GM18861 (cell line): ENCODE measurements at regions not wholly inside any gene's neighbourhood (a gene's known extent, or its start where the extent isn't known, plus 50 kb on each side); places are given as distances from the start of the nearest gene placed in this dataset.

ENCODE experiments used
- ATAC-seq: cut with Tn5 transposase; IDR thresholded peaks from one replicate; pipeline ENCODE4 v1.9.1; 2021; ENCODE audit not compliant: unreplicated experiment

DNA sequence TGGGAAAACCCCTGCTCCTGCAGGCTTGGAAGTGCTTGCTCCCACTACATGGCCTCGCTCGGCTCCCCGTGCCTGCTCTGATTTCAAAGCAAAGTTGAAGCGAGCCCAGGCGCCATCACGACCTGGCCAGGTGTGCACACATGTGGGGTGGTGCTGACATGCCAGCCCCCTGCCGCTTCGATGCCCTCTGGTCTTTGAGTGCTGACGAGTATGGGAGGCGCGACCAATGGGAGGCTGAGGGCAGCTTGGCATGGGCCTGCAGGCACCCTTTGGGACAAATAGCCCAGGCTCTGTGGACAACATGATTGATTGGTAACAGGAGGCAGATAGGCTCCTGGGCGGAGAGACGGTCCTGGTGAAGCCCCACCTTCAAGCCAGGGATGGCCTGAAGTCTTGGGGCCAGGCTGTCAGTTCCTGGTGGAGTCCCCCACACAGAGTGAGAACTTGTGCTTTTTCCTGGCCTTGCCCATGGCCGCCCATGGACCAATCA, 252.4 kb upstream of the SEMA3A start:
- ATAC-seq: no peak

DNA sequence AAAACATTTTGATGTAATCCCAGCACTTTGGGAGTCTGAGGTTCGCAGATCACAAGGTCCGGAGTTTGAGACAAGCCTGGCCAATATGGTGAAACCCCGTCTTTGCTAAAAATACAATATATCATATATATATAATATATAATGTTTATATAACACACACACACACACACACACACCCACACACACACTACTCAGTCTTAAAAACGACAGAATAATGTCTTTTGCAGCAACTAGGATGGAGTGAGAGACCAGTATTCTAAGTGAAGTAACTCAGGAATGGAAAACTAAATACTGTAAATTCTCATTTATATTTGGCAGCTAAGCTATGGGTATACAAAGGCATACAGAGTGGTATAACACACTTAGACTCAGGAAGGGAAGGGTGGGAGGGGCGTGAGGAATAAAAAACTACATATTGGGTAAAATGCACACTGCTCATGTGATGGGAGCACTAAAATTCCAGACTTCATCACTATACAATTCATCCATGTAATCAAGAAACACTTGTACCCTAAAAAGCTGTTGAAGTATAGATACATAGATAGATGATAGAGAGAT, 231.2 kb upstream of the SEMA3A start:
- ATAC-seq: no peak

DNA sequence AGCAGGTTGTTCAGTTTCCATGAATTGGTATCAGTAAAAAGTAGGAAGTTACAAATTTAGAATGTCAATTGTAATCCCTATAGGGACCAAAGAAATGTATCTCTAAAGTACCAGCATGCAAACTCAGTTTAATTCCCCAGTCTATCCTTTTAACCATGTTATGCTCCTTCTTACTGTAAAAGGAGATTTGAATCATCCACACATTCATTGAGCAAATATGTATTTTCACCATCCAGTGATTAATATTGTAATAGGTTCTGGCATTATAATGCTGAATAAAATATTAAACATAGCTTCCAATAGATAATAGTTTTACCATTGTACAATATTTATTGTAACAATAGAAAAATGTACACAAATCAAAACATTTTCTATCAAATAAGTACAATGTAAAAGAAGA, 228.2 kb upstream of the SEMA3A start:
- ATAC-seq: no peak

DNA sequence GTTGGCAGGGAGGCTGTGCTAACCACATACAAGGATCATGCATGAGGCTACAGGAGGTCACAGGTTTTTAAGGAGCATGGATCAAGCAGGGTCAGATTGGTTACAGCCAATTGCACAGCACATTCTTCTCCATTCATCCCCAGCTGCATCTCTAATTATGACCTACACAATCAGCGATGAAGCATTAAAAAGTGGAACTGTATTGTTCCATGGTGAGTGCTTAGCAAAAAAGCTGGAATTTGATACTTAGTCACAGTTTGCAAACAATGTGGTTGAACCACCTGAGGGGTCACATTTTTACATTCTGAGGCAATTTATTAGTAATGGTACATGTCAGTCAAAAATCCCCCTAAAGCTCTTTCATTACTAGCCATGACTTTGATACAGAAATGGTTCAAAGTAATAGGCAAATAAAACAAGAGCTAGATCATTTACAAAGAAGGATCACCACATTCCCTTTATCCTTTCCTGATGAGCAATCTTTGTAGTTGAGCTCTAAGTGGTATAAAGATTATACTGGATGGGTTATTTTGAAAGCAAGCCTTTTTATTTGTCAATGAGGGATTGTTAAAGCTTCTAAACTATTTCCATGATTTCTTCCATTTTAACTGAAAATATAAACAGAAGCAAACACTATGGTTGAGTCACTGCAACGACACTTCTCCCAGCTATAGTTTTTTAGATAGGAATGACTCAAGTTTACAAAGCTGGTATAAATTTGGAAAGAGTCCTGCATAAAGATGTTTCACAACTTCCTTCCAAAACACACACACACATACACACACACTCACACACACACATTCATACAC, 217.8 kb upstream of the SEMA3A start:
- no peak for ATAC-seq

DNA sequence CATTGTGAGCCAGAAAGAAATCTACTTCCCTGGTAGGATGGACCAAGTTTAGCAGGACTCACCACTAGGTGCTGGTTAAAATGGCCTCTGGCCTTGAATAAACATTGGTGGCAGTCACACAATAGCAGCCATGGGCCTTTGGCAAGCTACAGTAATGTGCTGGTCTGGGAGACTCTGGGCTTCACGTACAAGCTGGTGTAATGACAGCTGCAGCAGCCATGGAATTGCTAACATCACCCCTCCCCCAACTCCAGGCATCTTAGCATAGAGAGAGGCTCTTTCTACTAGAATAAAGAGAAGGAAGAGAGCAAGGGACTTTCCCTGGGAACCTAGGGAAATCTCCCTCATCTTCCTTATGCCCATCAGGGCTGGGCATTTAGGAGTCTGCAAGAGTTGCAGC, 205.1 kb upstream of the SEMA3A start:
- ATAC-seq: no peak

DNA sequence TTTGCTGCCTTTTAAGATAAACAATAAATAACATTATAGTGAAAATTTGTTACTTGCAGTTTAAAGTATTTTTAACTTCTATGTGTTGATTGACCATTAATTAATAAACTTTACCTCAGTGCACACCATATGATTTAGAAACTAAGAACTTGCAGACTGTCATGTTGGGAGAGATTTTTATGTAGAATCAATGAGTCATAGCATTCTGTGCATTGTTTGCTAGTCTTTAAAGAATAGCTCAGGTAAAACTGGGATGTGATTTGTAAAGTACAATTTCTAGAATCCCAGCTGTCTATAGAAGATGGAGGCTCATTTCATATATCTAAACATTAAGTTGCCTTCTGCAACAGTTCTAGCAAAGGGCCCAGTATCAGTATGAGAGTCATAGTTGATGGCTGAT, 199.6 kb upstream of the SEMA3A start:
- ATAC-seq: no peak

DNA sequence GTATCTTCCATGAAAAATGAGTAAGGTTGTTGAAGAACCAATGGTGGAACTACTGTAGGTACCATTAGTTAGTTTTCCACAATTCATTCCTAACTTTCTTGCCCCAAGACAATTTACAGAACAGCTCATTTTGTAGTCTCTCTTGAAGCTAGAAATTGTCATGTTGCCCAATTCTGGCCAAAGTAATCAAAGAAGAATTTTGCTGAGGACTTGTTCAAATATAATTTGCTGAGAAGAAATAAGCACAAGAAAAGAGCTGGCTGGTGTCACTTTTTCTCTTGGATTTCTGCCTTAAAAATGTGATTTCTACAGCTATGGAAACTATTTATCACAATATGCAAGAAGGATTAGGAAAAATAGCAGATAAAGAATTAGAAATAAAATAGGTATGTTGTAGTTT, 199.2 kb upstream of the SEMA3A start:
- no peak for ATAC-seq

DNA sequence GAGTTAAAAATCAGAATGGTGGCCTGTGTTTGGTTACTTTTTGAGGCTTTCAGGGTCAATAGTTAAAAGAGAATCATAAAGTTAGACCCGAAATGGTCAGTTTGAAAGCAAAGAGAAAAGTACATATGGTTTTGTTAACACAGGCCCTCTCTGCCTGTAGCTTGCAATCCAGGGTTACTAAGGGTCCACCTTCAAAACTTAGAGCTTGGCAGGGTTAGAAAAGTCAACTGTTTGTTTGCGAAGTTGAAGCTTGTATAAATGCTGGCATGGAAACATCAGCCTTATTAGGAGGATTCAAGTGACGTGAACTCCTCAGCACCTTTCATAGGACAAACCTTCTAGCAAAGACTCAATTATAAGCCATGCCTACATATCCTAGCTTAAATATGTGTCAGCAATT, 196.3 kb upstream of the SEMA3A start:
- ATAC-seq: no peak

DNA sequence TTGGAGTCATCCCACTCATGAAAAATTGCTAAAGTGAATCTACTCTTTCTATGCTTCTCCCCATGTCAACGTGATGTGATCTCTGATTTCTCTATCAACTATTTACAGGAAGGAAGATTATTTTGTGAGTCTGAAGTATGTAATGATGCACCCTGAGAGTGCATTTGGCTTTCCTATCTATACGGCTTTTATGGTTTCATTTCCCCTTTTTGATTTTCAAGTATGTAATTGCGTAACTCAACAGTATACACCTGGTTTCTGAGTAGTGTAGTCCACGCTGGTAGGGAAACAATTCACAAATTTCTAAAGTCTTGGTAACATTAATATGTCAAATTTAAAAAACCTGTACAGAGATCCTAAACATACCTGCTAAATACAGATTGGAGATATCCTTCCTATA, 194.7 kb upstream of the SEMA3A start:
- peak; percentile 99 for ATAC-seq

DNA sequence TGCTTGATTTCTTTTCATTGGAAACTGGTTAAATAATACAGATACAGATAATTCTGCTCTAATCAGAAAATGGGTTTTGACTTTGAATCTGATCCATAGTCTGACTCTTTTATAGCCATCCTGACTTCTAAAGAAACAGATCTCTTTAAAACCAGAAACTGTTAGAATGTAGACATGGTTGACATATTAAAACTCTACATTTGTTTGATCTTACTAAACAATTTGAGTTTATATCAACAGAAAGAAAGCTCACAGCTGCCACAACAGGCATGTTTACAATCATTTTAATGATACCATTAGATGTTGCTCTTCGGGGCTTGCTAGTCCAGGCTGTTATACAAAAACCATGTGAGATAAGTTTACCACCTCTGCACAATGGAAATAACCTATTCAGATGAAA, 193.0 kb upstream of the SEMA3A start:
- ATAC-seq: no peak

DNA sequence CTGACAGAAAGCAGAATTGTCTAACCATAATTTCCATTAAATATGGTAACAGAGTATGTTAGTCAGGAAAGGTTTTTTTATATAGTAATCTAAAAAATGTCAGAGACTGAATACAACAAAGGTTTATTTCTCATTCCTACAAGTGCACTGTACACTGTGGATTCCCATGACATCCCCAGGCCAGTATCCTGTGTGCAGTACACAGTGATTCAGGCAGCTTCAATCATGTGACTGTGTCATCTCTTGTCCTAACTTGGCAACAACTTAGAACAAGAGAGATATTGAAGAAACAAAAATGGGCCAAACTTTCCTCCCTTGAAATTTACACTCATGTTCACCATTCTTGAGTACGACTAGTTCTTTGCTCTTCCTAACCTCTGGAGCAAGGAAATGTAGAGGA, 189.8 kb upstream of the SEMA3A start:
- ATAC-seq: no peak

DNA sequence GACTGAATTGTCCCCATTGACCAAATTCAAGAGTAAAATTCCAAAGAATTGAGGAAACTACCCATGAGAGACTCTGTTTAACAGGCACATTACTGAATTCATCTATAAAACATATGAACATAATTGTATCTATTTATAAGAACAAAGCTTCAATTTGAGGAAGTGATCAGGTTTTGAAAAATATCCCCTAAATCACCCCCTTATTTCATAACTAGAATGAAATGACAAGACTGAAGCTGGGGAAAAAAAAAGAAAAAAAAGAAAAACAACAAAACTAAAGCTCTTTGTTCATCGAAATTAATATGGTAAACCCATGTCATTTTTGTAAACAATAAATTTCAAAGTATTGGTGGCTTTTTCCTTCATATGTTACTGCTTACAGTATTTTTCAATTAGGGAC, 184.9 kb upstream of the SEMA3A start:
- no peak for ATAC-seq

DNA sequence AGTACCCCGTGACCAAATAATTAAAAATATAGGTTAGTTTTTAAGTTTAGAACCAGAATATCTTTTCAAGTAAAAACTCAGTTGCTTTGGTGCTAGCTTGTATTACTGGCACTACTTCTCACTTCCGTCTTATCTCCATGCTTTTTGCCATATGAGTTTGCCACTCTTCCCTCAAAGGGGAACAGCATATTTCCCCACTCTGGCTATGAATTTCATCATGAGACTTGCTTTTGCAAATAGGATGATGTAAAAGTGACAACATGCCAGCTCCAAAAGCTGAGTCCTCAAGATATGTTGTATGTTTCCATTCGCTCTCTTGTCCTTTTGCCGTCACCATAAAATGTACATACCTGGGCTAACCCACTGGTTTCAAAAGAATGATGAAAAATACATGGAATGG, 178.1 kb upstream of the SEMA3A start:
- ATAC-seq: no peak

DNA sequence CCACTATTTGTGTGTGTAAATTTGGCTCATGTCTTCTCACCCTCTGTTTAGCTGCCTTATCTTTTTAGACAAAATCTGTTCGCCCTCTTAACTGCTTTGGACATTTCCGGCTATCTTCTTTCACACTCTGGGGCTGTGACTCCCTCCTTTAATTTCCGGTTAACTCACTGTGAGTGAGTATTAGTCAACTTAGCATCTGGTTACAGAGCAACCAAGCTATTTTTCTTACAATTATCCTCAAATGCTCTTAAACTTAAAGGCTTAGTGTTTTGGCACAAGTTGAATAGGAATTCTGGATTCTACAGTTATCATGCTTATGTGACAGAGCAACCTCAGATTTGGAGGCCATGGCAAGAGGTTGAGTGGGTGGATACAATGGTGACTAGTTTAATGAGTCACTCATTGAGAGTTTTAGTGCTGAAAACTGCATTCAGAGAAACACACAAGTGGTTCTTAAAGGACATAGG, 177.6 kb upstream of the SEMA3A start:
- ATAC-seq: no peak

DNA sequence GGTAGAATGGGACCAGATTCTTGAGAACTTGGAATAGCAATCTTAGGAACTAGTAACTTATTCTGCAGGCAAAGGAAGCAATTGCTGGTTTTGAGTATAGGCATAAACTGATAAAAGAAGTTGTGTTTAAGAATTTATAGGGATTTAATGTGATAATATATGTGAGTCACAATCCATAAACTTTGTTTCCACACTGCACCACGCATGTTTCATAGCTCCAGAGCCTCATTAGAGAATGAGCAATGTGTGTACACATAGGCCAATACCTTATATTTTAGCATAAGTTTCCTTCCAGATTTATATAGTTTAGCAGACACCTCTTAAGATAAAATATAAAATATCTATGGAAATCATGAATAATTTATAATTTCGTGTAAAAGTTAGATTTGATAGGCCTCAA, 175.5 kb upstream of the SEMA3A start:
- ATAC-seq: no peak

DNA sequence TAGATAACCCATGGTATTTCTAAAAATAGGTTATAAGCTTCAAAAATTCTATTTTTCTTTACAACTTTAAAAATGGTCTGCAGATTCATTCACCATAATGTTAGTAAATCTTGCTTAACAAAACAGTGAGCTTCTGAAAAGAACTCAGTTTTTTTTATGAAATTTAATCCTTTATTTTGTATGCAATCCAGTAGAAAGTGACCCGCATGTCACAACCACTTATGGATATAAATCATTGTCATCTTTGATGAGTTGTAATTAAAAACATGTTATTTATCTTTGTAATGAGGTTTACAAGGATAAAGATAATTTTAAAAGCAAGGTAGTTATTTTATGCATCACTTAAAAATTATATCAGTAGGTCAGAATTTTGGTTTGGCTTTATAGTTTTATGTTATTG, 173.5 kb upstream of the SEMA3A start:
- ATAC-seq: no peak

DNA sequence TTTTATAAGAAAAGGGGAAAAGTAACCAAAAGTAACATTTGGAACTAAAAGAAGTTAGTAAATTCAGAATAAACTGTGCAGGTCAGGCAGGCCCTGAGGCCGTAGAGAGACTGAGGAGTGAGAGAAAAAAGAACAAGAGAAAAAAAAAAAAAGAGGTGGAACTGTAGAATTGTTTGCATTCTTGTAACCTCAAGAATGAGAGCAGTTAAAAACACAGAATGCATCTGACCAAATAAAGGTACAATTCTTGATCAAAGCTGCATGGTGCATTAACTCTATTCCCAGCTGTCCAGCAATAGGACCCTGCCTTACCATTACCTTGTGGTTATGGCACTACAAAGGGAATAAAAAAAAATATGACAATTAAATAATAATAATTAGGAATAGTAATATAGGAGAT, 170.1 kb upstream of the SEMA3A start:
- ATAC-seq: no peak

DNA sequence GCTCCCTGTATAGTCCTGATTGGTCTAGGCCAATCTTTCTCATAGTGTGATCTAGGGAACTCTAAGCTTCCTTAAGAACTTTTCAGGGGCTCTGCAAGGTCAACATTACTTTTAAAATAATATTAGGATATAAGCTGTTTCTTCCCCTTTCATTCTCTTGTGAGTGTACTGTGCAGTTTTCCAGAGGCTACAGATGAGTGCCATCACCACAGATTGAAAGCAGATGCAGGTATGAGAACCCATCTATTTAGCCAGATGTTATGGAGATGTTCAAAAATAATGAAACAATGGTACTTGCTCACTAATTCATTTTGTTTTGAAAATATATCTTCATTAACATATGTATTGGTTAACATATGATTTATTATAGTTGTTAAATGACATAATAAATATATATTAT, 169.2 kb upstream of the SEMA3A start:
- no peak for ATAC-seq

DNA sequence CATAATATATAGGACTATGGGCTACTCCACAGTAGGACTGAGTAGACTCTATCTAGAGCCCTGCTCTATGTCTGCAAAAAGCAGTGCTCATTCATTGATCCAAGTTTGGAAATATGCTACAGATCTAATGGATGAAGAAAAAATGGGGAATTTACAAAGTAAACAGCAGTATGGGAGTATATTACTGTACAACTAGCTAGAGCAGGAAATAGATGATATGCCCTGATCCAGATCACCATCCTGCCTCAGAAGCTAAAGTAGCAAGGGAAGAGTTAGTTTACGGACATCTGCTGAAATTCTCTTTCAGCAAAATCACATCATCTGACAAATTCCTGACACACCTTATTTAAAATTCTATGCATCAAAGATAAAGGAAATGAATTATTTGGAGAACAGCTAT, 168.2 kb upstream of the SEMA3A start:
- no peak for ATAC-seq

DNA sequence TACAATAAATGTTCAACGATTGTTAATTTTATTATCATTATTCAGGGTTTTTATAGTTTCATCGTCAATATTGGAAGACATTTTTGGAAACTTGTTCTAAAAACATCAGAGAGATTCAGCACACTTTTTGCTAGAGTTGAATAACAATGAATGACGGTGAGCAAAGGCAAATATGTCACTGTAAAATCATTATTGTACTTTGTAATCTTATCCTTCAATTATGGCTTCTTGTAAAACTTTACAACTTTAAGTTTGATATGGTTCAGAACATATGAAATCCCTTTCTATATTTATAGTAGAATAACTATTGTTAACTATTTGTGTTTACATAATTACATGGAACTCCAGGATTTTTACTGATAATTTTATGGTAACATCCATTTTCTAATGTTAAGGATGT, 167.8 kb upstream of the SEMA3A start:
- no peak for ATAC-seq

DNA sequence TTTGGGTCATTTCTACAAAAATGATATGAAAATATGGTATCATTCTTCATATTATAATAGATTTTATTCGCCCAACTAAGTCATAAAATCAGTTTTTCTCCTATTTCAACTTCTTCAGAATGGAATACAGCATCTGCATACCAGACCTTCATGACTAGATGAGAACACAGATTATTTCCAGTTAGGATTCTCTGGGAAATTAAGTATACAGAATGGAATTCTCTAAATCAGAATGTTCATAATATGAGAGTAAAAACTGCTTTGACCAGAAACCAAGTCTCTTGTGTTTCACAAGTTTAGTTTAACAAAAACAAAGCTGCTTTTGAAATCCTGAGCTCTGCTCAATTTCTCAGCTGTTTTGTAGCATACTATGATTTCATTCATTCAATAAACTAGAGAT, 160.3 kb upstream of the SEMA3A start:
- no peak for ATAC-seq

DNA sequence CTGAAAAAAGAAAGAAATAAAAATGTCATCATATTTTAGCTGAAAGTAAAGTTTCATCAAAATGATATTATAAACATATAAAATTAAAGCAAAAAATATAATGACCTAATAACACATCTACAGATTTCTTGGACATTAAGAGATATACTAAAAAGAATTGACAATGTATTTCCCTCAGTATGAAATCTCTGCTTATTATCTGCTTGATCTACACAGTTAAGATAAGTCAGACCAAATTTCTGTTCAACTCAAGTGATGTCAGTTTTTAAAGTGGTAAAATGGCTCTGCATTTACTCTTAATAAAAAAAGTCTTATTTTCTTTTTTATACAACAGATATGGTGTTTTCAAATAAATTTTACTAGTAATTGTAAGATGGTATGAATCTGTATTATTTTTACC, 159.4 kb upstream of the SEMA3A start:
- no peak for ATAC-seq

DNA sequence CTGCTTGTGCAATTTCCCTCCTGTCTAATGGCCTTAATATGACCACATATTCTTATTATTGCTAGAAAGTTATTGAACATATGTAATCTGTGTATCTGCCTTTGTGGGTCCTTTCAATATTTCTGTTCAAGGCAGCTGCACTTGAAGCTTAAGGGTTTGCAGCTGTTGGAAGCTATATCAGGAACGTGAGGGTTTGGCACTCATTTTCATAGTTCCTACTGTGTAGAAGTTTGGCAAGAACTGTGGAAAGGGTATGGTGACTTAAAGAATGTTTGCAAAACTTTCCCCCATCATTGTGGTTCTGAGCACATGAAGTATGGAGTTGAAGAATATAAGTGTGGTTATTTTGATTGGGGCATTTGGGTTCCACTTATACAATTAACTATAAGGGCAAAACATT, 144.7 kb upstream of the SEMA3A start:
- no peak for ATAC-seq
